COR-L47 (cell line): ENCODE measurements at regions not wholly inside any gene's neighbourhood (a gene's known extent, or its start where the extent isn't known, plus 50 kb on each side); places are given as distances from the start of the nearest gene placed in this dataset.
"Not testable (repeated sequence)": the region's sequence is repeated elsewhere in the genome, so short reads cannot be mapped to it uniquely, and the experiment has no call there.

Experiments
- DNase-seq: peaks from one replicate; lab custom pipeline; 2025; lab: John Stamatoyannopoulos, UW

GRCh38 chr1:191674626-191675179 lies 483.6 kb upstream of the RGS18 start:
- no peak for DNase-seq

GRCh38 chr1:191675856-191676783 lies 482.1 kb upstream of the RGS18 start:
- no peak for DNase-seq

GRCh38 chr1:191685669-191686068 lies 472.6 kb upstream of the RGS18 start:
- DNase-seq = no peak

GRCh38 chr1:191687721-191688120 lies 470.5 kb upstream of the RGS18 start:
- no peak for DNase-seq

GRCh38 chr1:191690931-191691330 lies 467.3 kb upstream of the RGS18 start:
- no peak for DNase-seq

- DNase-seq = no peak
These were observed 464.5 kb upstream of the RGS18 start for GRCh38 chr1:191693797-191694196.

- no peak for DNase-seq
These were observed 462.4 kb upstream of the RGS18 start for GRCh38 chr1:191695865-191696264.

- DNase-seq = no peak
These were observed 461.9 kb upstream of the RGS18 start for GRCh38 chr1:191696354-191696753.

- no peak for DNase-seq
These were observed 460.7 kb upstream of the RGS18 start for GRCh38 chr1:191697556-191697955.

GRCh38 chr1:191698246-191698645 lies 460.0 kb upstream of the RGS18 start:
- no peak for DNase-seq

- no peak for DNase-seq
These were observed 458.9 kb upstream of the RGS18 start for GRCh38 chr1:191699343-191699742.

- DNase-seq = no peak
These were observed 457.3 kb upstream of the RGS18 start for GRCh38 chr1:191700922-191701321.

- no peak for DNase-seq
These were observed 456.1 kb upstream of the RGS18 start for GRCh38 chr1:191702124-191702523.

- DNase-seq = no peak
These were observed 451.0 kb upstream of the RGS18 start for GRCh38 chr1:191707288-191707687.

GRCh38 chr1:191709215-191709614 lies 449.0 kb upstream of the RGS18 start:
- DNase-seq = no peak

- DNase-seq = no peak
These were observed 446.3 kb upstream of the RGS18 start for GRCh38 chr1:191711961-191712360.

GRCh38 chr1:191714845-191715244 lies 443.4 kb upstream of the RGS18 start:
- DNase-seq = no peak

GRCh38 chr1:191729742-191730141 lies 428.5 kb upstream of the RGS18 start:
- DNase-seq = no peak

- DNase-seq = not testable (repeated sequence)
These were observed 426.5 kb upstream of the RGS18 start for GRCh38 chr1:191731608-191732302.

GRCh38 chr1:191734321-191734720 lies 423.9 kb upstream of the RGS18 start:
- DNase-seq = no peak

GRCh38 chr1:191739544-191739943 lies 418.7 kb upstream of the RGS18 start:
- no peak for DNase-seq

- no peak for DNase-seq
These were observed 405.9 kb upstream of the RGS18 start for GRCh38 chr1:191752342-191752741.

GRCh38 chr1:191760016-191760415 lies 398.2 kb upstream of the RGS18 start:
- no peak for DNase-seq
